ELR (cell line): ENCODE measurements at regions not wholly inside any gene's neighbourhood (a gene's known extent, or its start where the extent isn't known, plus 50 kb on each side); places are given as distances from the start of the nearest gene placed in this dataset.

Source experiments
- DNase-seq: peaks from one replicate; pipeline ENCODE4 v3.0.0-alpha.2; 2015; ENCODE audit warnings: low read depth

- DNase-seq, result no peak
Observed at GRCh38 chr22:48955351-48956311, 872.0 kb downstream of the BRD1 start.

- no peak for DNase-seq
Observed at GRCh38 chr22:48954781-48955311, 872.8 kb downstream of the BRD1 start.

- no peak for DNase-seq
Observed at GRCh38 chr22:48953830-48954229, 873.8 kb downstream of the BRD1 start.

GRCh38 chr22:48953103-48953720 lies 874.5 kb downstream of the BRD1 start:
- DNase-seq, result no peak

- no peak for DNase-seq
Observed at GRCh38 chr22:48952256-48953102, 875.2 kb downstream of the BRD1 start.

GRCh38 chr22:48951836-48952235 lies 875.8 kb downstream of the BRD1 start:
- DNase-seq, result no peak

GRCh38 chr22:48950151-48950915 lies 877.3 kb downstream of the BRD1 start:
- no peak for DNase-seq

GRCh38 chr22:48949375-48950149 lies 878.1 kb downstream of the BRD1 start:
- no peak for DNase-seq

GRCh38 chr22:48948575-48949170 lies 879.0 kb downstream of the BRD1 start:
- no peak for DNase-seq

- DNase-seq, result no peak
Observed at GRCh38 chr22:48947636-48948035, 880.0 kb downstream of the BRD1 start.

- no peak for DNase-seq
Observed at GRCh38 chr22:48945621-48946458, 881.8 kb downstream of the BRD1 start.

- no peak for DNase-seq
Observed at GRCh38 chr22:48944751-48945620, 882.7 kb downstream of the BRD1 start.

GRCh38 chr22:48944433-48944750 lies 883.3 kb downstream of the BRD1 start:
- no peak for DNase-seq

GRCh38 chr22:48943567-48944432 lies 883.9 kb downstream of the BRD1 start:
- no peak for DNase-seq

- no peak for DNase-seq
Observed at GRCh38 chr22:48942698-48943566, 884.7 kb downstream of the BRD1 start.

GRCh38 chr22:48941903-48942575 lies 885.6 kb downstream of the BRD1 start:
- DNase-seq, result no peak
